ENCODE measurements at regions not wholly inside any gene's neighbourhood (a gene's known extent, or its start where the extent isn't known, plus 50 kb on each side); places are given as distances from the start of the nearest gene placed in this dataset.
"Not testable (repeated sequence)": the region's sequence is repeated elsewhere in the genome, so short reads cannot be mapped to it uniquely, and the experiment has no call there.

- DNase-seq (ENCODE audit: low spot score): not testable (repeated sequence)
These were observed 444.5 kb downstream of the NSUN3 start for GRCh38 chr3:94507354-94507753.

GRCh38 chr3:94512876-94513275 lies 450.0 kb downstream of the NSUN3 start:
- no peak for DNase-seq (ENCODE audit: low spot score)

GRCh38 chr3:94513600-94513999 lies 450.7 kb downstream of the NSUN3 start:
- no peak for DNase-seq (ENCODE audit: low spot score)

- DNase-seq (ENCODE audit: low spot score): no peak
These were observed 453.1 kb downstream of the NSUN3 start for GRCh38 chr3:94515983-94516382.

- DNase-seq (ENCODE audit: low spot score): no peak
These were observed 457.5 kb downstream of the NSUN3 start for GRCh38 chr3:94520364-94520763.

GRCh38 chr3:94522488-94522887 lies 459.6 kb downstream of the NSUN3 start:
- DNase-seq (ENCODE audit: low spot score): no peak

- no peak for DNase-seq (ENCODE audit: low spot score)
These were observed 461.4 kb downstream of the NSUN3 start for GRCh38 chr3:94524102-94524919.

GRCh38 chr3:94525043-94525442 lies 462.2 kb downstream of the NSUN3 start:
- DNase-seq (ENCODE audit: low spot score): no peak

GRCh38 chr3:94529816-94530215 lies 467.0 kb downstream of the NSUN3 start:
- DNase-seq (ENCODE audit: low spot score): no peak

- DNase-seq (ENCODE audit: low spot score): no peak
These were observed 470.1 kb downstream of the NSUN3 start for GRCh38 chr3:94532951-94533350.

- DNase-seq (ENCODE audit: low spot score): no peak
These were observed 477.1 kb downstream of the NSUN3 start for GRCh38 chr3:94539937-94540336.

- DNase-seq (ENCODE audit: low spot score): no peak
These were observed 480.3 kb downstream of the NSUN3 start for GRCh38 chr3:94543161-94543560.

GRCh38 chr3:94544131-94544789 lies 481.4 kb downstream of the NSUN3 start:
- DNase-seq (ENCODE audit: low spot score): no peak

GRCh38 chr3:94548581-94549316 lies 485.9 kb downstream of the NSUN3 start:
- no peak for DNase-seq (ENCODE audit: low spot score)

GRCh38 chr3:94561094-94561493 lies 498.2 kb downstream of the NSUN3 start:
- DNase-seq (ENCODE audit: low spot score): no peak

GRCh38 chr3:94564247-94564646 lies 501.4 kb downstream of the NSUN3 start:
- DNase-seq (ENCODE audit: low spot score): no peak

- DNase-seq (ENCODE audit: low spot score): no peak
These were observed 505.2 kb downstream of the NSUN3 start for GRCh38 chr3:94568041-94568440.

- no peak for DNase-seq (ENCODE audit: low spot score)
These were observed 510.5 kb downstream of the NSUN3 start for GRCh38 chr3:94573337-94573736.

- DNase-seq (ENCODE audit: low spot score): no peak
These were observed 524.4 kb downstream of the NSUN3 start for GRCh38 chr3:94587291-94587690.

- DNase-seq (ENCODE audit: low spot score): no peak
These were observed 530.8 kb downstream of the NSUN3 start for GRCh38 chr3:94593526-94594150.

GRCh38 chr3:94596141-94596540 lies 533.3 kb downstream of the NSUN3 start:
- DNase-seq (ENCODE audit: low spot score): no peak

- DNase-seq (ENCODE audit: low spot score): no peak
These were observed 534.2 kb downstream of the NSUN3 start for GRCh38 chr3:94596887-94597566.

All from CD4-positive, alpha-beta T cell treated with Interleukin-2 at 100 ng/mL for 4 hours (primary cell).